H1 (cell line): ENCODE measurements at regions not wholly inside any gene's neighbourhood (a gene's known extent, or its start where the extent isn't known, plus 50 kb on each side); places are given as distances from the start of the nearest gene placed in this dataset.

Source experiments
- CTCF ChIA-PET: fragments of 300-600 bp; sonication (Branson Sonifier 250); formaldehyde crosslinking; loops from one replicate; lab custom pipeline; 2021; ENCODE audit not compliant: partially characterized antibody; lab: Charles Lee
- POLR2A ChIA-PET: fragments of 300-600 bp; sonication (Branson Sonifier 250); formaldehyde crosslinking; loops from one replicate; lab custom pipeline; 2021; ENCODE audit warnings: inconsistent platforms; ENCODE audit not compliant: partially characterized antibody; lab: Charles Lee
- DNase-seq, 2 experiments: peaks; one replicate each; pipeline versions ENCODE4 v3.0.0 to v3.0.0-alpha.2; 2010 to 2022; ENCODE audit warnings: low spot score in 2 of 2, low read depth in 1 of 2, mixed read lengths in 1 of 2
- FAIRE-seq: peaks from 2 replicates; lab custom pipeline; 2011; peaks lifted over from hg19 to GRCh38; lab: Jason Lieb, UNC
- H2AFZ ChIP-seq: 2 replicates; pipeline ENCODE4 v1.8.1; 2012; ENCODE audit warnings: low read length, inconsistent platforms
- H2AK5ac ChIP-seq: 2 replicates; pipeline ENCODE4 v1.6.1; 2013; ENCODE audit warnings: low read depth, low read length
- H2BK120ac ChIP-seq: replicated peaks from 2 replicates; pipeline ENCODE3; 2013; ENCODE audit warnings: low read depth, low read length, inconsistent platforms
- H2BK12ac ChIP-seq: 2 replicates; pipeline ENCODE4 v1.6.1; 2013; ENCODE audit warnings: low read depth, low read length
- H2BK15ac ChIP-seq: 2 replicates; pipeline ENCODE4 v1.6.1; 2013; ENCODE audit warnings: low read length
- H2BK20ac ChIP-seq: 2 replicates; pipeline ENCODE4 v1.6.1; 2013; ENCODE audit warnings: low read length
- H2BK5ac ChIP-seq: 2 replicates; pipeline ENCODE4 v1.6.1; 2013; ENCODE audit warnings: low read depth, low read length
- H3K14ac ChIP-seq: 2 replicates; pipeline ENCODE4 v1.6.1; 2013; ENCODE audit warnings: inconsistent platforms; ENCODE audit not compliant: insufficient read length
- H3K18ac ChIP-seq: 2 replicates; pipeline ENCODE4 v1.6.1; 2013; ENCODE audit warnings: low read length; ENCODE audit errors: extremely low read depth
- H3K23ac ChIP-seq: 2 replicates; pipeline ENCODE4 v1.6.1; 2013; ENCODE audit warnings: inconsistent platforms; ENCODE audit not compliant: insufficient read length
- H3K23me2 ChIP-seq: 2 replicates; pipeline ENCODE4 v1.6.1; 2013; ENCODE audit warnings: low read depth, low read length
- H3K27ac ChIP-seq: 2 replicates; pipeline ENCODE4 v1.6.1; 2011; ENCODE audit warnings: low read depth, low read length, inconsistent platforms
- H3K27me3 ChIP-seq, 4 experiments: replicated peaks in 1 of 4; 1 replicate in 1 of 4; 2 replicates in 3 of 4; pipeline versions ENCODE4 v1.6.1 to v1.8.1; 2011 to 2013; ENCODE audit warnings: low read length in 3 of 4, mild to moderate bottlenecking in 3 of 4, inconsistent platforms in 2 of 4, mixed read lengths in 2 of 4, moderate library complexity in 1 of 4; ENCODE audit not compliant: control insufficient read depth in 3 of 4, insufficient read depth in 3 of 4; ENCODE audit errors: extremely low read depth in 1 of 4
- H3K36me3 ChIP-seq, 4 experiments: 2 replicates each; pipeline versions ENCODE4 v1.6.1 to v1.8.1; 2011 to 2013; ENCODE audit warnings: mild to moderate bottlenecking in 4 of 4, low read length in 3 of 4, moderate library complexity in 2 of 4, control low read depth in 1 of 4, inconsistent platforms in 1 of 4; ENCODE audit not compliant: insufficient read depth in 4 of 4, control insufficient read depth in 2 of 4
- H3K4ac ChIP-seq: replicated peaks from 2 replicates; pipeline ENCODE3; 2013; ENCODE audit warnings: low read length, low read depth, mixed read lengths, inconsistent platforms; ENCODE audit not compliant: insufficient read length
- H3K4me1 ChIP-seq, 4 experiments: replicated peaks in 1 of 4; 1 replicate in 1 of 4; 2 replicates in 3 of 4; pipeline versions ENCODE4 v1.6.1 to v1.8.1; 2011 to 2013; ENCODE audit warnings: low read length in 3 of 4, inconsistent platforms in 2 of 4, mixed read lengths in 1 of 4; ENCODE audit not compliant: insufficient read depth in 4 of 4, control insufficient read depth in 3 of 4
- H3K4me2 ChIP-seq, 2 experiments: 2 replicates each; pipeline versions ENCODE4 v1.6.1 to v1.8.1; 2011 to 2013; ENCODE audit warnings: low read depth in 2 of 2, low read length in 2 of 2, control low read depth in 1 of 2, inconsistent platforms in 1 of 2, mild to moderate bottlenecking in 1 of 2; ENCODE audit not compliant: insufficient read depth in 1 of 2
- H3K4me3 ChIP-seq, 4 experiments: fragments of 200-600, 300-600 bp in 1 of 4; sonication (generic), shearing (Covaris generic), sonication (Bioruptor Twin) in 1 of 4; 2 replicates each; pipeline versions ENCODE4 v1.5.1 to v1.8.1; 2011 to 2016; ENCODE audit warnings: low read length in 4 of 4, low read depth in 3 of 4, control low read depth in 2 of 4, inconsistent platforms in 2 of 4, mild to moderate bottlenecking in 2 of 4, mixed read lengths in 1 of 4, moderate library complexity in 1 of 4; ENCODE audit not compliant: insufficient read depth in 2 of 4; ENCODE audit errors: extremely low read depth in 1 of 4
- H3K56ac ChIP-seq: replicated peaks from 2 replicates; pipeline ENCODE3; 2013; ENCODE audit warnings: low read depth, mild to moderate bottlenecking, mixed read lengths, low read length, inconsistent platforms; ENCODE audit not compliant: insufficient read length
- H3K79me1 ChIP-seq: 2 replicates; pipeline ENCODE4 v1.6.1; 2013; ENCODE audit warnings: low read depth, low read length, control low read depth
- H3K79me2 ChIP-seq, 2 experiments: 2 replicates each; pipeline versions ENCODE4 v1.6.1 to v1.8.1; 2012 to 2013; ENCODE audit warnings: low read length in 2 of 2, mild to moderate bottlenecking in 2 of 2, inconsistent platforms in 1 of 2; ENCODE audit not compliant: insufficient read depth in 2 of 2, control insufficient read depth in 1 of 2
- H3K9ac ChIP-seq, 4 experiments: replicated peaks in 1 of 4; 1 replicate in 1 of 4; 2 replicates in 3 of 4; pipeline versions ENCODE4 v1.6.1 to v1.8.1; 2011 to 2013; ENCODE audit warnings: low read depth in 3 of 4, low read length in 3 of 4, control low read depth in 2 of 4, mild to moderate bottlenecking in 2 of 4, moderate library complexity in 2 of 4, inconsistent platforms in 1 of 4; ENCODE audit errors: extremely low read depth in 1 of 4
- H3K9me3 ChIP-seq, 2 experiments: 2 replicates each; pipeline versions ENCODE4 v1.6.1 to v1.8.1; 2012 to 2013; ENCODE audit warnings: mild to moderate bottlenecking in 2 of 2, moderate library complexity in 2 of 2, control low read depth in 1 of 2, inconsistent platforms in 1 of 2, low read depth in 1 of 2, low read length in 1 of 2, mixed read lengths in 1 of 2; ENCODE audit not compliant: insufficient read depth in 2 of 2
- H4K20me1 ChIP-seq, 2 experiments: replicated peaks in 1 of 2; 2 replicates each; pipeline versions ENCODE3 to v1.8.1; 2011 to 2013; ENCODE audit warnings: inconsistent platforms in 2 of 2, low read length in 2 of 2, mild to moderate bottlenecking in 1 of 2; ENCODE audit not compliant: insufficient read depth in 2 of 2, control insufficient read depth in 1 of 2
- H4K5ac ChIP-seq: 2 replicates; pipeline ENCODE4 v1.6.1; 2013; ENCODE audit warnings: low read length, low read depth, mixed read lengths, inconsistent platforms; ENCODE audit not compliant: insufficient read length
- H4K8ac ChIP-seq: 2 replicates; pipeline ENCODE4 v1.8.0; 2013; ENCODE audit warnings: mild to moderate bottlenecking, moderate library complexity, low read length, inconsistent platforms; ENCODE audit not compliant: insufficient read depth; ENCODE audit errors: extremely low read depth
- H4K91ac ChIP-seq: replicated peaks from 2 replicates; pipeline ENCODE3; 2013; ENCODE audit warnings: low read length, mixed read lengths, inconsistent platforms; ENCODE audit not compliant: insufficient read length
- BRCA1 ChIP-seq: IDR thresholded peaks from 2 replicates; pipeline ENCODE4 v1.6.1; 2012; ENCODE audit warnings: low read depth, low read length, improper control_type of control experiment
- CHD2 ChIP-seq: IDR thresholded peaks from 2 replicates; pipeline ENCODE4 v1.6.1; 2012; ENCODE audit warnings: low read length, improper control_type of control experiment
- EP300 ChIP-seq, 2 experiments: IDR thresholded peaks; 1 replicate in 1 of 2; 2 replicates in 1 of 2; pipeline ENCODE4 v1.6.1; 2011 to 2012; ENCODE audit warnings: low read depth in 2 of 2, low read length in 2 of 2, mild to moderate bottlenecking in 2 of 2, borderline replicate concordance in 1 of 2, inconsistent platforms in 1 of 2, moderate library complexity in 1 of 2
- HDAC6 ChIP-seq: IDR thresholded peaks from one replicate; pipeline ENCODE4 v1.7.1; 2012; ENCODE audit warnings: low read depth, mild to moderate bottlenecking, inconsistent platforms, low read length, moderate library complexity
- RAD21 ChIP-seq, 2 experiments: IDR thresholded peaks in 1 of 2; conservative IDR thresholded peaks in 1 of 2; 2 replicates each; pipeline ENCODE4 v1.6.1; 2011; ENCODE audit warnings: low read depth in 2 of 2, low read length in 2 of 2, improper control_type of control experiment in 1 of 2, inconsistent platforms in 1 of 2, mild to moderate bottlenecking in 1 of 2, moderate library complexity in 1 of 2
- RNF2 ChIP-seq: fragments of 200-900, 300-1000 bp; sonication (generic); IDR thresholded peaks from 2 replicates; pipeline ENCODE4 v1.7.1; 2016; ENCODE audit warnings: borderline replicate concordance, low read depth, mild to moderate bottlenecking, antibody characterized with exemption, low read length; ENCODE audit not compliant: poor library complexity, severe bottlenecking; ENCODE audit errors: missing control alignments
- RXRA ChIP-seq: IDR thresholded peaks from 2 replicates; pipeline ENCODE4 v1.6.1; 2011; ENCODE audit warnings: low read depth, mild to moderate bottlenecking, low read length, moderate library complexity; ENCODE audit not compliant: insufficient read depth
- TBP ChIP-seq: IDR thresholded peaks from 2 replicates; pipeline ENCODE4 v1.6.1; 2011; ENCODE audit warnings: low read depth, low read length, improper control_type of control experiment

DNA sequence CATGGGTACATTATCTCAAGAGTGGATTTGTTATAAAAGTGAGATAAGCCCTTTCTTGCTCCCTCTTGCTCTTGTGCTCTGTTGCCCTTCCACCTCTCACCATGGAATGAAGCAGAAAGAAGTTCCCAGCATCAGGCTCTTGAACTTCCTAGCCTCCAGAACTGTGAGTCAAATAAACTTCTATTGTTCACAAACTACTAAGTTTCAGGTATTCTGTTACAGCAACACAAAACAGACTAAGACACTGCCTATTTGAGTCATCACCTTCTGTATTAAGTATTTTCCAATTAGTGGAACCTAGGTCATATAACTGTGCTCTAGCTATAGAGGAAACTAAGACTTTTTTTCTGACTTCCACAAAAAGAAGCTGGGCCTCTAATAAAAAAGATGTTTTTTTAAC, 201.2 kb upstream of the FOXG1 start:
- Histone ChIP-seq H2BK15ac (no peak overlapping the region), H3K56ac (no peak overlapping the region), H3K9me3 (no peaks in the 10 kb centered on the region), H2AK5ac (no peak overlapping the region)
- TF ChIP-seq BRCA1: no peak
- no peak for TF ChIP-seq HDAC6
- no peak for TF ChIP-seq CHD2
- no peak for TF ChIP-seq RAD21 (IDR thresholded peaks at IDR 0.05 in 1 of 2, conservative IDR thresholded peaks at IDR 0.05 in 1 of 2; ENCODE audit: low read depth in 2 of 2, low read length in 2 of 2)
- TF ChIP-seq RNF2: no peak
- TF ChIP-seq TBP: no peak
- TF ChIP-seq EP300 (IDR thresholded peaks at IDR 0.05; ENCODE audit: borderline replicate concordance in 1 of 2, low read depth in 2 of 2, low read length in 2 of 2): no peak
- TF ChIP-seq RXRA: no peak
- TF ChIP-seq, all 59 proteins: peak for 0
- H4K8ac ChIP-seq: no peak overlapping the region
- H4K91ac ChIP-seq: no peak overlapping the region
- no peak overlapping the region for H3K27ac ChIP-seq
- H3K18ac ChIP-seq: no peak overlapping the region
- no peak overlapping the region for H4K5ac ChIP-seq
- no peak overlapping the region for H3K4me2 ChIP-seq
- no peak overlapping the region for H2BK120ac ChIP-seq
- H3K79me1 ChIP-seq: no peaks in the 10 kb centered on the region
- no peak overlapping the region for H3K23ac ChIP-seq
- no peaks in the 10 kb centered on the region for H4K20me1 ChIP-seq
- no peak overlapping the region for H2BK20ac ChIP-seq
- no peak for FAIRE-seq
- ChIA-PET CTCF (interaction anchor here (0.6 kb wide), 1 partner anchor 358 kb away, joined by 3 read pairs; no protein-coding TSS in a partner anchor), POLR2A (interaction anchor here (0.6 kb wide), 1 partner anchor 1693 kb away, joined by 3 read pairs; no protein-coding TSS in a partner anchor)
- H2AFZ ChIP-seq: no peak overlapping the region
- H3K4ac ChIP-seq: no peak overlapping the region
- H3K4me3 ChIP-seq: no peak overlapping the region
- DNase-seq: no peak
- no peak overlapping the region for H2BK5ac ChIP-seq
- H3K23me2 ChIP-seq: no peaks in the 10 kb centered on the region
- no peak overlapping the region for H3K14ac ChIP-seq
- no peaks in the 10 kb centered on the region for H3K4me1 ChIP-seq
- no peaks in the 10 kb centered on the region for H3K79me2 ChIP-seq
- H3K27me3 ChIP-seq: no peaks in the 10 kb centered on the region
- H2BK12ac ChIP-seq: no peak overlapping the region
- no peaks in the 10 kb centered on the region for H3K36me3 ChIP-seq
- H3K9ac ChIP-seq: no peak overlapping the region
